Liver (tissue), 8 donors: ENCODE measurements at regions not wholly inside any gene's neighbourhood (a gene's known extent, or its start where the extent isn't known, plus 50 kb on each side); places are given as distances from the start of the nearest gene placed in this dataset.

Experiments used
- DNase-seq: peaks from one replicate; pipeline ENCODE4 v3.0.0-alpha.2; 2017; ENCODE audit warnings: low spot score
- H3K27ac ChIP-seq, 2 donors: one replicate each; pipeline ENCODE4 v1.7.0; 2013; ENCODE audit warnings: inconsistent platforms in 2 of 2, low read length in 2 of 2, control low read depth in 1 of 2, low read depth in 1 of 2, mild to moderate bottlenecking in 1 of 2
- H3K27me3 ChIP-seq, 4 donors: one replicate each; pipeline versions ENCODE4 v1.6.1 to v1.7.0; 2013; ENCODE audit warnings: low read length in 3 of 4, inconsistent platforms in 1 of 4, mild to moderate bottlenecking in 1 of 4, moderate library complexity in 1 of 4; ENCODE audit not compliant: control insufficient read depth in 4 of 4, insufficient read depth in 4 of 4
- H3K36me3 ChIP-seq, 4 donors: one replicate each; pipeline versions ENCODE4 v1.6.1 to v1.7.0; 2013; ENCODE audit warnings: low read length in 3 of 4, mild to moderate bottlenecking in 3 of 4, low read depth in 1 of 4, moderate library complexity in 1 of 4; ENCODE audit not compliant: control insufficient read depth in 4 of 4, insufficient read depth in 3 of 4
- H3K4me1 ChIP-seq, 4 donors: one replicate each; pipeline versions ENCODE4 v1.6.1 to v1.7.0; 2013; ENCODE audit warnings: low read length in 3 of 4, mild to moderate bottlenecking in 3 of 4, moderate library complexity in 1 of 4; ENCODE audit not compliant: control insufficient read depth in 4 of 4, insufficient read depth in 4 of 4
- H3K4me3 ChIP-seq, 3 donors: one replicate each; pipeline versions ENCODE4 v1.6.1 to v1.7.0; 2013; ENCODE audit warnings: low read length in 3 of 3, control low read depth in 1 of 3, low read depth in 1 of 3, mild to moderate bottlenecking in 1 of 3
- H3K9ac ChIP-seq, 2 donors: one replicate each; pipeline ENCODE4 v1.7.0; 2013; ENCODE audit warnings: low read length in 2 of 2, mild to moderate bottlenecking in 2 of 2, moderate library complexity in 2 of 2, control low read depth in 1 of 2, low read depth in 1 of 2
- H3K9me3 ChIP-seq, 4 donors: one replicate each; pipeline versions ENCODE4 v1.6.1 to v1.7.0; 2013; ENCODE audit warnings: low read length in 3 of 4; ENCODE audit not compliant: control insufficient read depth in 4 of 4
- ATF3 ChIP-seq: IDR thresholded peaks from 2 replicates; pipeline ENCODE4 v1.6.1; 2016; ENCODE audit warnings: antibody characterized with exemption
- CTCF ChIP-seq: fragments of 150-350 bp; IDR thresholded peaks from 2 replicates; pipeline ENCODE4 v1.5.1; 2017; ENCODE audit warnings: improper control_type of control experiment, low read depth, low read length; ENCODE audit not compliant: missing input control
- EGR1 ChIP-seq, 2 donors: IDR thresholded peaks; 2 replicates each; pipeline ENCODE4 v1.6.1; 2016 to 2018; ENCODE audit warnings: antibody characterized with exemption in 2 of 2, low read depth in 2 of 2
- FOXA1 ChIP-seq: IDR thresholded peaks from 2 replicates; pipeline ENCODE4 v1.6.1; 2016; ENCODE audit warnings: antibody characterized with exemption
- FOXA2 ChIP-seq: IDR thresholded peaks from 2 replicates; pipeline ENCODE4 v1.6.1; 2016; ENCODE audit warnings: antibody characterized with exemption
- GABPA ChIP-seq, 2 donors: IDR thresholded peaks in 1 of 2; conservative IDR thresholded peaks in 1 of 2; 2 replicates each; pipeline ENCODE4 v1.6.1; 2016; ENCODE audit warnings: antibody characterized with exemption in 2 of 2, mild to moderate bottlenecking in 1 of 2, moderate library complexity in 1 of 2
- HNF4A ChIP-seq, 2 donors: conservative IDR thresholded peaks; 2 replicates each; pipeline ENCODE4 v1.6.1; 2016; ENCODE audit warnings: antibody characterized with exemption in 2 of 2, mild to moderate bottlenecking in 2 of 2
- HNF4G ChIP-seq: IDR thresholded peaks from 2 replicates; pipeline ENCODE4 v1.6.1; 2016; ENCODE audit warnings: antibody characterized with exemption
- JUND ChIP-seq, 2 donors: IDR thresholded peaks; 2 replicates each; pipeline ENCODE4 v1.6.1; 2016; ENCODE audit warnings: antibody characterized with exemption in 2 of 2
- MAX ChIP-seq: IDR thresholded peaks from 2 replicates; pipeline ENCODE4 v1.6.1; 2016; ENCODE audit warnings: antibody characterized with exemption
- NR2F2 ChIP-seq: IDR thresholded peaks from 2 replicates; pipeline ENCODE4 v1.6.1; 2016; ENCODE audit warnings: antibody characterized with exemption
- RAD21 ChIP-seq, 2 donors: IDR thresholded peaks; 2 replicates each; pipeline ENCODE4 v1.6.1; 2016; ENCODE audit warnings: antibody characterized with exemption in 2 of 2, mild to moderate bottlenecking in 2 of 2
- REST ChIP-seq: IDR thresholded peaks from 2 replicates; pipeline ENCODE4 v1.6.1; 2016; ENCODE audit warnings: antibody characterized with exemption, mild to moderate bottlenecking
- RXRA ChIP-seq, 2 donors: IDR thresholded peaks; 2 replicates each; pipeline ENCODE4 v1.6.1; 2017 to 2018; ENCODE audit warnings: antibody characterized with exemption in 2 of 2, mild to moderate bottlenecking in 1 of 2
- SP1 ChIP-seq: IDR thresholded peaks from 2 replicates; pipeline ENCODE4 v1.6.1; 2018; ENCODE audit warnings: antibody characterized with exemption, mild to moderate bottlenecking
- TAF1 ChIP-seq: conservative IDR thresholded peaks from 2 replicates; pipeline ENCODE4 v1.6.1; 2016; ENCODE audit warnings: antibody characterized with exemption, mild to moderate bottlenecking
- YY1 ChIP-seq: IDR thresholded peaks from 2 replicates; pipeline ENCODE4 v1.6.1; 2016; ENCODE audit warnings: antibody characterized with exemption, mild to moderate bottlenecking
- ZBTB33 ChIP-seq: IDR thresholded peaks from 2 replicates; pipeline ENCODE4 v1.6.1; 2016; ENCODE audit warnings: antibody characterized with exemption
- WGBS: extraction: QIAGEN DNeasy Blood & Tissue Kit; methylation state at CpG from one replicate; pipeline ENCODE4 v1.1.7; 2013; 5-methylcytosine and 5-hydroxymethylcytosine counted together
- donor health status: healthy.
- donor health status: healthy.
- donor health status: healthy.
- donor health status: healthy.
- donor health status: healthy.

- H3K27ac ChIP-seq: no peak overlapping the region
- peaks cover 0 to 8% (median 1%) of the 10 kb centered on the region in 4 donors for H3K27me3 ChIP-seq
- H3K9me3 ChIP-seq: no peaks in the 10 kb centered on the region
- TF ChIP-seq YY1 (no peak), FOXA1 (no peak), RXRA (IDR thresholded peaks at IDR 0.05) (no peak), ZBTB33 (no peak), ATF3 (no peak), GABPA (IDR thresholded peaks at IDR 0.05 in 1 of 2, conservative IDR thresholded peaks at IDR 0.05 in 1 of 2) (no peak), HNF4A (conservative IDR thresholded peaks at IDR 0.05) (no peak), HNF4G (no peak), CTCF (no peak), SP1 (no peak), EGR1 (IDR thresholded peaks at IDR 0.05; ENCODE audit: low read depth in 2 of 2) (no peak), JUND (IDR thresholded peaks at IDR 0.05) (no peak), NR2F2 (no peak), RAD21 (IDR thresholded peaks at IDR 0.05) (no peak), TAF1 (no peak), FOXA2 (no peak), REST (no peak), MAX (no peak)
- no peak overlapping the region for H3K4me3 ChIP-seq
- H3K9ac ChIP-seq: no peak overlapping the region
- no peak for DNase-seq
- no peaks in the 10 kb centered on the region for H3K4me1 ChIP-seq
- no peaks in the 10 kb centered on the region for H3K36me3 ChIP-seq
- WGBS: 19% methylated on average over 3 of the region's 3 CpGs
Observed at GRCh38 chr17:53142890-53143289, 679.8 kb upstream of the KIF2B start.
